HG03565 (cell line): ENCODE measurements at regions not wholly inside any gene's neighbourhood (a gene's known extent, or its start where the extent isn't known, plus 50 kb on each side); places are given as distances from the start of the nearest gene placed in this dataset.
"Not testable (repeated sequence)": the region's sequence is repeated elsewhere in the genome, so short reads cannot be mapped to it uniquely, and the experiment has no call there.

Experiments used
- ATAC-seq: cut with Tn5 transposase; IDR thresholded peaks from one replicate; pipeline ENCODE4 v1.9.1; 2021; ENCODE audit warnings: mild to moderate bottlenecking, moderate library complexity; ENCODE audit not compliant: unreplicated experiment

DNA sequence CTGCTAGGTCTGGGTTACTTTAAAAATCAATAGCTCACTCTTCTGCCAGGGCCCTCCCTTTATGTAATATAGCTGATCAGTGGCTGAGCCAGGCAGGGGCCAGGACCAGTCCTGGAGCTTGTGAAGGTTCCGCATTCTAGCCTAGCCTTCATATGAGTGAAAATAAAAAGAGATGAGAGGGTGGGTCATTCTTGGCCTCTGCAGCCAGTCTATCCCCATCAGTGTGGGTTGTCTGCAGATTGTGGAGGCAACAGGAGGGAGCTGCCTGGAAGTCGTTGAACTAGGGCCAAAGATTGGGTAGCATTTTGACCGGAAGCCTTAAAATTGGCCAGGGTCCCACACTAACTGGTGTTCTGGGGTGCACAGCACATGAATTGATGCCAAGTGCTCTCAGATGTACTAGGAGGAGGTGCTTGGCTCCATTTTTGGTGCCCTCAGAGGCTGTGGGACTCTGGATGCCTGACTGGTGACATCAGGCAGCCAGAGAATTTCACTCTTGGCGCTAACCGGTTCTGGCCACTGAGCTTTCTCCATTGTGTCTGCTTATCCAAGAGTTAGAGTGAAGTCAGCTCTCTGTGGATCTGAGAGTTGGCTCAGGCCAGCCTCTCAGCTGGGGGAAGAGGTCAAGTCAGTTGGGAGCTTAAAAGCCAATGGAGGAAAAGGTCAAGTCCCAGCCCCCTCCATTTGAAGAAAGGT is 66.5 kb upstream of the IKBKE start:
- ATAC-seq: not testable (repeated sequence)

DNA sequence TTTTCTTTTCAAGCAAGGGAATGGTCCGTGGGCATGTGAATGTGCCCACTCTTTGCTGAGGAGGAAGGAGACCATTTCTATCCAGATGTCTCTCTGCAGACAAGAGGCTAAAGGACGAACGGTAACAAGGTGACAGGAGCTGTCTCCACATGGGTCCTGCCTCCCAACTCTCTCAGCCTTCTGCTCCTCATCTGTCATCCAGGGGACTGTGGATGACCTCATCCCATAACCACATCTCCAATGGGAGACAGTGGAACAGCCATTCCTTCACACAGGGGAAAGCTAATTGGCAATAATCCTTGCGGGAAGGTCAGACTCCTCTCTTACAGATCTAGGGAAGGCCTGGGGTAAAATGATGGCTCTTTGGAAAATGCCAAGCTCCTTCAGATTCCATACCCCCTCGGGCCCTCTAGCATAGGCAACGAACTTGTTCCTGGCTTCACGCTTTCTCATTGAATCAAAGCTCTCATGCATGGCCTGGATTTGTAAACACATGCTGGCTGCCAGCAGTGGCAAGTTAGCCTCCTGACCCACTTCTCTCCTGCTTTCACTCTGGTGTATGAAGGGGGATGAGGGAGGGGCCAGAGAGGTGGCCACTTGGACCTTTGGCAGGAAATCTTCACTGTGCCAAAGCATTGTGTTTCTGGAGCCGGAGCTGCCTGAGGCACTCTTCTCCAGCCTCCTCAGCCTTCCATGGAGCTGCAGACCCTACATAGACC is 65.8 kb upstream of the IKBKE start:
- not testable (repeated sequence) for ATAC-seq

DNA sequence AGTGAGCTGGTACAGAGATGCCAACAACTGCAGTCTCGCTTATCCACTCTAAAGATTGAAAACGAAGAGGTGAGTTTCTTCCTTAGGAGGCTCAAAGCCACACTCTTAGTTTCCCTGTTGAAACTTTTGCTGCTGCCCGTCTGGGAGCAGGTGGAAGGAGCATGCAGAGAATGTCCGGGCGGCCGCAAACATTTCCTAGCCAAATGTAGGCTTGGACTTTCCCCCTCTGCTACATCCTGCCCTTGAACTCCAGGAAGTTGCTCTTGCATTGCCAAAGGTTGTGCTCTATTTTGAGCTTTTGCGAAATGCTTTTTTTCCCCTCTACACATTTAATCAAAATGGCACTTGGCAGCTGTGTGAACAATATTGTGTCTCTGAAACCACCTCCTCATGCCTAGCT is 65.0 kb upstream of the IKBKE start:
- ATAC-seq: not testable (repeated sequence)

DNA sequence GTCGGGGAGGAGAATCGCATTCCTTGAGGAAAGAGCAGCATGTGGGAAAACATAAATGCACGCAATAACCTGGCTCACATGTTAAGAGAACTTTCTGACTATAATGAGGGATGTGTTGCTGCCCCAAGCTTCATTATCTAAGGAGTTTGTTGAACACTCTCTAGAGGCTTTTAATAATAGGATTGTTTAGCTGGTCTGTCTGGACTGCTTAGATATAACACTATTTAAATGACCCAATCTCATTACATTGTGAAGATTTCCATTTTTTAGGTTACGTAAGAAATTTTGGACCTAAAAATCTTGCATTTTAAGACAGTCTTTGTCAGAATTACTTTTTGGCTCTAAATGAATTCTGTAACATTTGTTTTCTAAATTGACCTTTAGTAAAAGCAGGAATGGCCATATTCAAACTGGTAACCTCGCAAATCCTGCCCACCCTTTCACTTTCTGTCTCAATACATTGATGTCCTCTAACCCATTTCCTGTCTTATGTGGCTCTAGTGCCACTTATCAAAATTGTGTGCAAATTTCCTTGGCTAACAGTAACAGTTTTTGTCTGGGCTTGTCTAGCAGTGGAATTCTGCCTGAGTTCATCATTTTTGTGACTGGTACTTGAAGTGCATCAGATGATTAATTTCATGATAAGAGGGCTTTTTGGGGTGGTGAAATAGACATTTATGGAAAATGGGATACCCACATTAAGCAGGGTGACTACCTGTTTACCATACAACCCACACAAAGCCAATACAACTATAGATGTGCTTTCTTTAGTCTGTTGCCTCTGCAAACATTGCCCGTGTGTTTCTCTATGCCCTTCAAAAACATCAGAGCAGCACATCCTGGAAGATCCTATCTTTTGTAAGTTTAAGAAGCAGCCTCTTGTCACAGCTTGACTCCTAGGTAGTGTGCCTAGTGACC is 61.6 kb upstream of the IKBKE start:
- ATAC-seq: not testable (repeated sequence)

DNA sequence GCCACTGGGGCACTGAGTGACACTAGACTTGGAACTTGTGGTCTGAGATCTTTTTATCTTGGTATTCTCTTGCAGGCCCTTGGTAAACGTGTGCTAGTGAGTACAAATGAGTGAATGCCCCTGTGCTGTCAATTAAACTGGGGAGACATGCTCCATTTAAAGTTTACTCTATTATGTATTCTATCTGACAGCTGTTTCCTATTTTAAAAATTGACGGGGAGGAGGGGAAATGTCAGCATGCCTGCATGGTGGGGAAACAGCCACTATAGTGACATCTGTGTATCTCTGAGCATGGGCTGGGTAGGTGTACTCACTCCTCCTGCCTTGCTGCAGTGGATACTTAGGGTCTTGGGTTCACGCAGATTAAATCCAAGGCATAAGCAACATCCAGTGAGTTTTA is 59.0 kb upstream of the IKBKE start:
- ATAC-seq: no peak

DNA sequence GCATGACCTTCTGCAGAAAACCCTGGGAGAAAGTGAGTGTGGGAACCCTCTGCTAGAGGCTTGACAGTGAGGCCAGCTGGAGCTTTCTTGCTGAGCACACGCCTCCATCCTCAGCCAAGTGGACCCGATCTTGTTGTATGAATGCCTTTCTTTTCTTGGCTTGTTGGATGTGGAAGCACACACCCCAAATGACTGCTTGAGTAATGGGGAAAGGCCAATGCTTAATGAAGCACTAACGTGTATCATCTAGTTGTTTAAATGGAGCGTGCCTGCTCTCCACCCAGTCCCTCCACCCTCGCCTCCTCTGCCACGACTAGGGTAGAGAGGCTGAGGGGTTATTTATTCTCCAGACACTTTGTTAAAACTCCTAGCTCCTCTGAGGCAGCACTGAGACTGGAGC is 54.3 kb upstream of the IKBKE start:
- no peak for ATAC-seq

DNA sequence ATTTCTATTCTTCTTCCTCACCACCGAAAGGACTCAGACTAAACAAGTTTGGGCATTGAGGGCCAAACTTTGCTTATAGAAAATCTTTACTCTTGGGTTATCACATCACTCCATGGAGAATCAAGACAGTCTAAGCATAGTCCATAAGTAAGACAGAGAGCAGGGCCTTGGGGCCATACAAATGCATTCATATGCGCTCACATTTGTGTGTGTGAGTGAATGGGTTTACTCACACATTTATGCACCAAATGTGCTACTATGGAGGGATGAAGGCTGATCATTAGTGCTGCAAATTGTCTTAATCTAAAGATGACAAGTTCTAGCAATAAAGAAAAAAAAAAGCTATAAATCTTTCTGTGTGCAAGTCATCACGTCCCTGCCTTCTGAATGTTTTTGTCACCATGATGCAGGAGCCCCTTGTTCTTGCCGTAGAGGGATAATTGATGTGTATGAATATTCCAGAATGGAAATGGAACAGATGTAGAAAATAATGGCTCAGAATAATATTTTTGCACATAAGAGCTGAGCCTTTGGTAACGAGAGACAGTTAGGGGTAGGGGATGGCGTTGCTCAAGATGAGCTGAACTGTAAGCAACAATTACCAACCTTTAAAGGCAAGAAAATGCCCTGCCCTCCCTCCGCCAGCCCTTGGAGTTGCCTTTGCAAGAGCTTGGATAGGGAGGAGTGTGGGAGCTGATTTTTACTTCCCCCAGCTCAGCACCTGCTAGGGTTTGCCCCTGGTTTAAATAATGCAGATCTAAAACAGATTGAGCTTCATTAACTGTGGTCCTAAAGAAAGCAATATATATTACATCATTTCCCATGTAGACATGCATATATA is 52.3 kb upstream of the IKBKE start:
- ATAC-seq: no peak

DNA sequence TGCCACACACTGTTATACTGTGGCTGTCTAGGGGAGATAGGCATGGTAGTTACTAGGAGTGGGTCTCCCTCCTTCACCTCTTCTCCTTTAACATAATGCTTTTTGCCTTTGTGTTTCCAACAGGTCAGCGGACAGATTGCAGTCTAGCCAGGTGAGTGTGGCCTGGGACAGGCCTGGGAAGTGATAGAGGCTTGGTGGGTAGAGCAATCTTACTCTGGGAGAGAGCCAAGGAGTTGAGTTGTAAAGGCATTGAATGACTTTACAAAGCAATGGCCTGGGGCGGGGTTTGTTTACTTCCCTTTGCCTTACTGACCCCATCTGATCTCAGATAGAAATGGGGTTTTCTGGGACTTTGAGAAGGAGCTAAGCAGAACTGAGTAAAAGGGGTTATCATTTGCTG is 51.0 kb upstream of the IKBKE start:
- no peak for ATAC-seq

DNA sequence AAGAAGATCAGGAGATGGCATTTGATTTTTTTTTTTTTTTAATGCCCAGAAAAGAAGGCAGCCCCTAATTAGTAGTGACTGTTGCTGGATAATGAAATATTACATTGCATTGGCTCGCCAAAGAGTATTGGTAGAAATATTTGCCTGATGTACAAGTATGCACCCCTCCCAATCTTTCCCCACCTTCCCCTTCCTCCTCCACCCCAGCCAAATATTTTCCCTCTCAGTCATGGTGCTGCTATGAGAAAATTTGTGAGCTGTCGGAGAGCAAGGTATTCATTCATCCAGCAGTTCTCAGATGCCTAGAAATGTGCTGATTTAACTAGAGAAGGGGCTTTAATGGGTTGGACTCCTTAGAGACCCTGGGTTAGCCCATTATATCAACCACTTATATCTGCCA is 50.5 kb upstream of the IKBKE start:
- ATAC-seq: no peak

DNA sequence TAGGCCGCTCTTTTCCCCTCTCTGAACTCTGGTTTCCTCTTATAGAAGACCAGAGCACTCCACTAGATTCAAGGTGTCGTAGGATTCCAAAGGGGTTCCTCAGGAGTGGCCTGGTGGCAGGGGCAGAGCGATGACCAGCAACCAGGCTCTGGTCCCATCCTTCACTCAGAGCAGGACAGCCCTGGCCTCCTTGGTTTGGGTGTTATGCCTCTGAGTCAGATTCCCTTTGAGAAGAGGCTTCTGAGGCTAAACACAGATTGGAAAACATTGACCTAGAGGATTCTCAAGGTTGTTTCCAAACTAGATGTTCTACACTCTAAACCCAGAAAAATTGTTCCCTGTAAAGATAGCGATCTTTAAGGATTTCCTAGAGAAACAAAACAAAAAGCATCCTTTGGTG is 49.8 kb upstream of the IKBKE start:
- no peak for ATAC-seq
